Activated naive CD4-positive, alpha-beta T cell treated with anti-CD3 and anti-CD28 coated beads, Interleukin-2, amount 50 U/mL, for 16 hours (primary cell): ENCODE measurements at regions not wholly inside any gene's neighbourhood (a gene's known extent, or its start where the extent isn't known, plus 50 kb on each side); places are given as distances from the start of the nearest gene placed in this dataset.

Experiments
- DNase-seq: peaks from one replicate; pipeline ENCODE4 v3.0.0-alpha.2; 2020

DNA sequence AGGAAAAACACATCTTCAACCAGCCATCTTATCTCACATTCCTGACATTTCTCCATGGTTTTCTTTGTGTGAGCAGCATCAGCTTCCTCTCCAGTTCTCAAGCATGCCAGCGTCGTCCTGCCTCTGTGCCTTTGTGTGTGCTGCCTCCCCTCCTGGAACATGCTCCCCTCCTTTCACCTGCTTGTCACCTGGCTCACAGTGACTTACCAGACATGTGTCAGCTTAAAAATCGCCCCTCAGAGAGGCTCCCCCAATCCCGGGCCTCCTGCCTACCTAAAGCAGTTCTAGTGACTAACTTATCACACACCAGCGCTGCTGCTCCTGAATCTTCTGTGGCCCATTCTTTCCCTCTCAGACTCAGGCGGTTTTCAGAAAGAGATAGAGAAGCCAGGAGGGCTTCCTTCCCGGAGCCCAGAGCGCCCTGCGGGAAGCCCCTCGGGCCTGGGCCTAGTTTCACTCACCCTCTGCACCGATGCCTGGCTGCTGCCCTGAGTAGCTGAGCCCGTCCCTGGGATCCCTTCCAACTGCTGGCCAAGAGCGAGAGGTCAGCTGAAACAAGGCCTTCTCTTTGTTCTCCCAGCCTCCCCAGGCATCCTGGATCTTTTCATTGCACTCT lies 51.1 kb upstream of the MVB12B start:
- no peak for DNase-seq

DNA sequence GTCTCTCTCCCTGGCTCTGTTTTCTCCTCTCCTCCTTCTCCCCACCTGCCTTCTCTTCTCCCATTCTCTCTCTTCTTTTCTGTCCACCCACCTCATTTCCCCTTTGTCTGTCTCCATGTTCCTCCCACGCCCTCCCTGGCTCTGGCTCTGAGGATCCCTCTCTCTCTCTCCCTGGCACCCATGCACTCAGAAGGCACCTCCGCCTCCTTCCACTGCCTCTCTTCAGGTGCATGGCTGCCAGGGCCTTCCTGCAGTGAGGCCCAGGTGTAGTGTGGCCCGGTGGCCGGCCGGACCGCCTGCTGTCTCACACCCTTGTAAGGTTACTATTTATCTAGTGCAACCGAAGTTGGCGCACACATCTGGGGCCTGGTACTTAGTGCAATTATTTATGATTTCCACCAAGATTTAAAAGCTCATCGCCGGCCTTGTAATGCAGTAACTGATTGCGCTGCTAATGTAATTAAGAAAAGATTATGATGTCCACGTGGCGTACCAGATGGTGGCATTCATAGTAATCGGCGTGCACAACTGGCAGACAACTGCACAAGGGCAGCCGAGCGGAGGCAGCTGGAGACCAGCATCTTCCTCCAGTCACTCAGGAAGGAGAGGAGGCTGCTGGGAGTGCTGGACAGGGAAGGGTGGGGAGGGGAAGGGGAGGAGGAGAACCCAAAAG lies 50.4 kb upstream of the MVB12B start:
- no peak for DNase-seq
